GM12878 (cell line): ENCODE measurements at regions not wholly inside any gene's neighbourhood (a gene's known extent, or its start where the extent isn't known, plus 50 kb on each side); places are given as distances from the start of the nearest gene placed in this dataset.

Source experiments
- ATAC-seq: fragments of 200-7000 bp; cut with Tn5 transposase; 3 replicates; pipeline ENCODE4 v1.9.1; 2020; ENCODE audit warnings: mild to moderate bottlenecking, moderate library complexity
- BruUV-seq: library from RNA; stranded (reverse); fragments of 400-500 nt; replicated peaks from 2 replicates; lab custom pipeline; 2021; lab: Mats Ljungman, UMichigan
- CTCF ChIA-PET: fragments of 300-600 bp; sonication (Branson Sonifier 250); formaldehyde crosslinking; extraction: SDS; loops from one replicate; lab custom pipeline; 2021; ENCODE audit warnings: inconsistent platforms; lab: Yijun Ruan, JAX
- POLR2A ChIA-PET: fragments of 350-600 bp; formaldehyde crosslinking; extraction: SDS; loops from one replicate; lab custom pipeline; 2021; ENCODE audit warnings: inconsistent platforms; lab: Charles Lee
- RAD21 ChIA-PET: fragments of 300-600 bp; sonication (Branson Sonifier 250); formaldehyde crosslinking; loops from one replicate; lab custom pipeline; 2023; ENCODE audit warnings: antibody characterized with exemption; ENCODE audit not compliant: unreplicated experiment; lab: Charles Lee
- SMC1A ChIA-PET: fragments of 300-600 bp; sonication (Branson Sonifier 250); formaldehyde crosslinking; loops from one replicate; lab custom pipeline; 2023; ENCODE audit not compliant: unreplicated experiment, uncharacterized antibody; lab: Charles Lee
- DNase-seq: peaks from one replicate; pipeline ENCODE4 v3.0.0-alpha.2; 2011; ENCODE audit warnings: low read depth, low spot score
- FAIRE-seq: peaks from 3 replicates; lab custom pipeline; 2011; peaks lifted over from hg19 to GRCh38; lab: Jason Lieb, UNC
- H2AFZ ChIP-seq: 2 replicates; pipeline ENCODE4 v1.6.0; 2011; ENCODE audit warnings: low read depth, low read length, control low read depth; ENCODE audit not compliant: control insufficient read depth
- H3K27ac ChIP-seq: 2 replicates; pipeline ENCODE4 v1.5.1; 2011; ENCODE audit warnings: control low read depth; ENCODE audit not compliant: control insufficient read depth, insufficient read depth
- H3K27me3 ChIP-seq, 2 experiments: replicated peaks in 1 of 2; 2 replicates each; pipeline versions ENCODE4 v1.6.0 to v1.6.1; 2011; ENCODE audit warnings: low read length in 1 of 2; ENCODE audit not compliant: control insufficient read depth in 2 of 2, insufficient read depth in 2 of 2
- H3K36me3 ChIP-seq, 2 experiments: 2 replicates each; pipeline ENCODE4 v1.5.1; 2011; ENCODE audit warnings: low read length in 1 of 2; ENCODE audit not compliant: control insufficient read depth in 2 of 2, insufficient read depth in 2 of 2
- H3K4me1 ChIP-seq: 2 replicates; pipeline ENCODE4 v1.6.1; 2011; ENCODE audit warnings: mild to moderate bottlenecking, low read length, moderate library complexity, mixed read lengths; ENCODE audit not compliant: control insufficient read depth, insufficient read depth
- H3K4me2 ChIP-seq: 2 replicates; pipeline ENCODE4 v1.6.0; 2011; ENCODE audit warnings: control low read depth; ENCODE audit not compliant: control insufficient read depth, insufficient read depth
- H3K4me3 ChIP-seq: fragments of 200-600 bp; sonication (generic); 2 replicates; pipeline ENCODE4 v1.5.1; 2016
- H3K79me2 ChIP-seq: 2 replicates; pipeline ENCODE4 v1.6.0; 2011; ENCODE audit warnings: low read length; ENCODE audit not compliant: control insufficient read depth, insufficient read depth
- H3K9ac ChIP-seq: 2 replicates; pipeline ENCODE4 v1.8.0; 2011; ENCODE audit warnings: low read length, control low read depth, mixed read lengths; ENCODE audit not compliant: control insufficient read depth, insufficient read depth
- H3K9me3 ChIP-seq: replicated peaks from 3 replicates; pipeline ENCODE4 v1.5.1; 2011; ENCODE audit warnings: mild to moderate bottlenecking, low read length; ENCODE audit not compliant: control insufficient read depth, insufficient read depth
- H4K20me1 ChIP-seq: 2 replicates; pipeline ENCODE4 v1.6.0; 2011; ENCODE audit not compliant: control insufficient read depth, insufficient read depth
- GATAD2B ChIP-seq: fragments of 450-650 bp; conservative IDR thresholded peaks from 2 replicates; pipeline ENCODE4 v1.6.1; 2017; ENCODE audit warnings: low read depth, mild to moderate bottlenecking, moderate library complexity
- IRF3 ChIP-seq: fragments of 450-650 bp; IDR thresholded peaks from 2 replicates; pipeline ENCODE4 v1.6.1; 2014; ENCODE audit warnings: mild to moderate bottlenecking
- KDM1A ChIP-seq: fragments of 200-600 bp; sonication (generic); IDR thresholded peaks from 2 replicates; pipeline ENCODE4 v1.6.1; 2016; ENCODE audit warnings: borderline replicate concordance
- MTA3 ChIP-seq: IDR thresholded peaks from 2 replicates; pipeline ENCODE4 v1.6.1; 2012; ENCODE audit warnings: low read length, inconsistent platforms, borderline replicate concordance
- MXI1 ChIP-seq: fragments of 150-350 bp; IDR thresholded peaks from 2 replicates; pipeline ENCODE4 v1.6.1; 2011; ENCODE audit warnings: low read depth, mild to moderate bottlenecking, inconsistent platforms, low read length, improper control_type of control experiment
- MYC ChIP-seq: IDR thresholded peaks from 2 replicates; pipeline ENCODE4 v1.6.1; 2011; ENCODE audit warnings: mild to moderate bottlenecking, low read length, moderate library complexity, inconsistent platforms; ENCODE audit not compliant: insufficient read depth, insufficient replicate concordance, insufficient read length, severe bottlenecking
- NKRF ChIP-seq: fragments of 450-650 bp; conservative IDR thresholded peaks from 2 replicates; pipeline ENCODE4 v1.6.1; 2017; ENCODE audit warnings: mild to moderate bottlenecking, moderate library complexity
- PAX5 ChIP-seq: IDR thresholded peaks from 2 replicates; pipeline ENCODE4 v1.6.1; 2011; ENCODE audit warnings: low read depth, low read length, borderline replicate concordance
- POLR2AphosphoS2 ChIP-seq: IDR thresholded peaks from 2 replicates; pipeline ENCODE4 v1.6.1; 2011; ENCODE audit warnings: low read depth, mild to moderate bottlenecking, low read length, improper control_type of control experiment, moderate library complexity
- POLR2AphosphoS5 ChIP-seq: IDR thresholded peaks from 2 replicates; pipeline ENCODE4 v1.6.1; 2011; ENCODE audit warnings: mild to moderate bottlenecking, low read length, inconsistent platforms
- RAD21 ChIP-seq: IDR thresholded peaks from 2 replicates; pipeline ENCODE4 v1.6.1; 2011; ENCODE audit warnings: mild to moderate bottlenecking, low read depth, low read length, moderate library complexity; ENCODE audit not compliant: insufficient read depth
- RBBP5 ChIP-seq: fragments of 200-600 bp; sonication (generic); conservative IDR thresholded peaks from 2 replicates; pipeline ENCODE4 v1.6.1; 2016
- SREBF2 ChIP-seq: IDR thresholded peaks from 2 replicates; pipeline ENCODE4 v1.6.1; 2012; ENCODE audit warnings: mild to moderate bottlenecking, low read length
- USF1 ChIP-seq: IDR thresholded peaks from 2 replicates; pipeline ENCODE4 v1.6.1; 2011; ENCODE audit warnings: borderline replicate concordance, low read depth, mild to moderate bottlenecking, moderate library complexity, mixed read lengths, low read length; ENCODE audit not compliant: insufficient read depth; ENCODE audit errors: extremely low read length
- ZBED1 ChIP-seq: IDR thresholded peaks from 2 replicates; pipeline ENCODE4 v1.6.1; 2016; ENCODE audit warnings: borderline replicate concordance
- WGBS: methylation state at CpG from one replicate; pipeline ENCODE4 v1.1.6; 2016; ENCODE audit warnings: low lambda C conversion rate; ENCODE audit not compliant: insufficient replicate concordance, insufficient coverage; ENCODE audit errors: missing lambda C conversion rate; 5-methylcytosine and 5-hydroxymethylcytosine counted together
- in situ Hi-C: fragments of 300-500 bp; cut with MboI; formaldehyde crosslinking; loops from 9 replicates; pipeline ENCODE4 v1.14.3; 2018; ENCODE audit warnings: mixed read lengths
- intact Hi-C: fragments of 100-400 bp; cut with micrococcal nuclease; formaldehyde crosslinking; loops from one replicate; pipeline ENCODE4 v1.14.2; 2022; ENCODE audit not compliant: unreplicated experiment
- TF ChIP-seq, protein P1 (sequence below): fragments of 450-650 bp; IDR thresholded peaks from 2 replicates; pipeline ENCODE4 v1.6.1; 2016; ENCODE audit warnings: mild to moderate bottlenecking

- no TSS peak for BruUV-seq
- CTCF ChIA-PET = interaction anchor here (0.7 to 1.9 kb wide), 8 partner anchors 9 to 228 kb away, joined by 3 to 10 read pairs (median 4); no protein-coding TSS in a partner anchor
- WGBS = 24% methylated on average over 9 of the region's 9 CpGs
- TF ChIP-seq SREBF2 (no peak), RBBP5 (no peak), MYC (no peak), POLR2AphosphoS5 (no peak), RAD21 (no peak), POLR2AphosphoS2 (no peak), PAX5 (peak; percentile 71), ZBED1 (no peak), KDM1A (no peak), MXI1 (no peak), MTA3 (no peak), IRF3 (no peak), NKRF (no peak), GATAD2B (0 out of 2 replicates have a peak, but pooled peaks have one; percentile 73), USF1 (no peak)
- TF ChIP-seq, protein P1, sequence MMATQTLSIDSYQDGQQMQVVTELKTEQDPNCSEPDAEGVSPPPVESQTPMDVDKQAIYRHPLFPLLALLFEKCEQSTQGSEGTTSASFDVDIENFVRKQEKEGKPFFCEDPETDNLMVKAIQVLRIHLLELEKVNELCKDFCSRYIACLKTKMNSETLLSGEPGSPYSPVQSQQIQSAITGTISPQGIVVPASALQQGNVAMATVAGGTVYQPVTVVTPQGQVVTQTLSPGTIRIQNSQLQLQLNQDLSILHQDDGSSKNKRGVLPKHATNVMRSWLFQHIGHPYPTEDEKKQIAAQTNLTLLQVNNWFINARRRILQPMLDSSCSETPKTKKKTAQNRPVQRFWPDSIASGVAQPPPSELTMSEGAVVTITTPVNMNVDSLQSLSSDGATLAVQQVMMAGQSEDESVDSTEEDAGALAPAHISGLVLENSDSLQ = peak; percentile 10; the same call in 1 of the 2 replicates
Measured at GRCh38 chr6:84546427-84546914, 217.9 kb downstream of the TBX18 start.

More at GRCh38 chr6:84546427-84546914, 217.9 kb downstream of the TBX18 start:
- ChIA-PET POLR2A (interaction anchor here (0.5 to 1.4 kb wide), 3 partner anchors 29 to 777 kb away, joined by 3 to 4 read pairs (median 4); no protein-coding TSS in a partner anchor), RAD21 (interaction anchor here (0.9 to 3.0 kb wide), 16 partner anchors 9 to 223 kb away, joined by 3 to 15 read pairs (median 6); no protein-coding TSS in a partner anchor), SMC1A (interaction anchor here (0.7 to 4.7 kb wide), 26 partner anchors 8 to 234 kb away, joined by 3 to 40 read pairs (median 5); no protein-coding TSS in a partner anchor)
- in situ Hi-C loops (no loop called here), intact Hi-C loops (loop anchor here (2.0 to 10.0 kb wide), 3 partner anchors 36 to 212 kb away; no protein-coding TSS in a partner anchor)
- FAIRE-seq = no peak
- Histone ChIP-seq H3K36me3 (no peaks in the 10 kb centered on the region), H3K4me2 (no peak overlapping the region), H3K9ac (no peak overlapping the region), H2AFZ (no peak overlapping the region), H4K20me1 (no peaks in the 10 kb centered on the region), H3K79me2 (no peaks in the 10 kb centered on the region), H3K4me3 (no peak overlapping the region), H3K4me1 (no peaks in the 10 kb centered on the region), H3K27me3 (no peaks in the 10 kb centered on the region), H3K27ac (no peak overlapping the region), H3K9me3 (no peaks in the 10 kb centered on the region)
- ATAC-seq = peak; percentile 87
- DNase-seq = peak; percentile 52
